NCI-H526 treated with DMSO at 0.1 percent for 48 hours (cell line): ENCODE measurements at regions not wholly inside any gene's neighbourhood (a gene's known extent, or its start where the extent isn't known, plus 50 kb on each side); places are given as distances from the start of the nearest gene placed in this dataset.
A peak's percentile ranks its signal among the peaks of the same experiment; 100 is the strongest.
"Not testable (repeated sequence)": the region's sequence is repeated elsewhere in the genome, so short reads cannot be mapped to it uniquely, and the experiment has no call there.

Source experiments
- DNase-seq: peaks from one replicate; lab custom pipeline; 2025; lab: John Stamatoyannopoulos, UW

GRCh38 chr6:99668036-99668705 is 61.5 kb downstream of the PRDM13 start:
- no peak for DNase-seq

DNA sequence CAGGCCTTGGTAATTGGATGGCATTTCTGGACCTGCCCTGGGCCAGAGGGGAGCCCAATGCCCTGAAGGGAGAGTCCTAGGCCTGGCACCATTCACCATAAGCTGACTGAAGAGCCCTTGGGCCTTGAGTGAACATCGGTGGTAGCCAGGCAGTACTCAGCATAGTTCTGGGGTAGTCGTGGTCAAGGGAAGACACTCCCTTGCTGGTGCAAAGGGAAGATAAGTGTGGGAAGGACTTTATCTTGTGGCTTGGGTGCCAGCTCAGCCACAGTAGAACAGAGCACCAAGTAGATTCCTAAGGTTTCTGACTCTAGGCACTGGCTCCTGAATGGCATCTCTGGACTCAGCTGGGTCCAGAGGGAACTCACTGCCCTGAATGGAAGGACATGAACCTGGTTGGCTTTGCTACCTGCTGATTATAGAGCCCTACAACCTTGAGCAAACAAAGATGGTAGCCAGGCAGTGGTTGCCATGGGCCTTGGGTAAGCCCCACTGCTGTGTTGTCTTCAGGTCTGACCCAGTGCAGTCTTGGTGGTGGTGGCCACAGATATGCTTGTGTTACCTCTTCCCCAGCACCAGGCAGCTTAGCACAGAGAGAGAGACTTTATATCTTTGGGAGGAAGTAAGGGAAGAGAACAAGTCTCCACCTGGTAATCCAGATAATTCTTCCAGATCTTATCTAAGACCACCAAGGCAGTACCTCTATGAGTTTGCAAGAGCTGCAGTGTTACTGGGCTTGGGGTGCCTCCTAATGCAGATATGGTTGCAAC is 83.5 kb downstream of the PRDM13 start:
- DNase-seq: no peak

DNA sequence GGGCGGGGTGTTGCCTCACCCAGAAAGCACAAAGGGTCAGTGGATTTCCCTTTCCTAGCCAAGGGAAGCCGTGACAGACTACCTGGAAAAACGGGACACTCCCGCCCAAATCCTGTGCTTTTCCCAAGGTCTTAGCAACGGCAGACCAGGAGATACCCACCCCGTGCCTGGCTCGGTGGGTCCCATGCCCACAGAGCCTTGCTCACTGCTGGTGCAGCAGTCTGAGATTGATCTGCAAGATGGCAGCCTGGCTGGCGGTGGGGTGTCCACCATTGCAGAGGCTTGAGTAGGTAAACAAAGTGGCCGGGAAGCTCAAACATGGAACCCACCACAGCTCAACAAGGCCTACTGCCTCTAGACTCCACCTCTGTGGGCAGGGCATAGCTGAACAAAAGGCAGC is 95.7 kb downstream of the PRDM13 start:
- DNase-seq: not testable (repeated sequence)

- no peak for DNase-seq
Observed at GRCh38 chr6:99709062-99709461, 102.4 kb downstream of the PRDM13 start.

- DNase-seq: no peak
Observed at GRCh38 chr6:99711302-99711701, 104.7 kb downstream of the PRDM13 start.

DNA sequence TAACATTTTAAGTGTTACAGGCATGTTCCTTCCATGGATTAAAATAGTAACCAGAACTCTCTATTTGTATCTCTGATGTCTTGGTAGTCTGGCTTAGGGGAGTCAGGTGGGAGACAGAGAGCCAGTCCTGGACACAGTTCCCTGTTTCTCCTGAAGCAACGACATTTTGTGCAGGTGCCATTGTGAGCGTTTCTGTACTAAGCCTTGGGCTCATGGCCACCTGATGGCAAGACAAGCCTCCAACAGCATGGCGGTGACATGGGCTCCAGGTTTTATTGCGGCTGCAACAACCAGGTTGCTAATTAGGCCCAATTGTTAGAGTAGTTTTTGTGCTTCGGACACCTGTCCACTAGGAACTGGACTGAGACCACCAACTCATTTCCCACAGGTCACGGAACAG is 105.3 kb downstream of the PRDM13 start:
- DNase-seq: no peak

DNA sequence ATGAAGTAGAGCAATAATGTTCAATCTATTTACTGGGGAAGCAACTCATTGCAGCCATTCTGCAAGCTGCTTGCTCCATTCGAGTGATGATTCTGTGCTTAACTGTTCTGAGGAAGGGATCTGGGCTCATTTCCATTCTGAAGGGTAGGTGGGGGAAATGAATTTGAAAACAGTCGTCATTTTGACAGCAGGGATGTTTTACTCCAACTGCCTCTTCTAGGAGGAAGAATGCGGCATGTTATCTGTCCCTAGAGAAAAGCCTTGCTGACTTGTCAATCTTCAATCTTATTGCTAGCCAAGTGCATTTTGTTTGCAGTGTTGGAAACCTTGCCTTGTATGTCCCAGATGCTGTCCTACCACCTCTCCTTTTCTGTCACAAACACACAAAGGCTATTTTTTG is 105.9 kb downstream of the PRDM13 start:
- no peak for DNase-seq

GRCh38 chr6:99722043-99722442 is 115.4 kb downstream of the PRDM13 start:
- DNase-seq: not testable (repeated sequence)

DNA sequence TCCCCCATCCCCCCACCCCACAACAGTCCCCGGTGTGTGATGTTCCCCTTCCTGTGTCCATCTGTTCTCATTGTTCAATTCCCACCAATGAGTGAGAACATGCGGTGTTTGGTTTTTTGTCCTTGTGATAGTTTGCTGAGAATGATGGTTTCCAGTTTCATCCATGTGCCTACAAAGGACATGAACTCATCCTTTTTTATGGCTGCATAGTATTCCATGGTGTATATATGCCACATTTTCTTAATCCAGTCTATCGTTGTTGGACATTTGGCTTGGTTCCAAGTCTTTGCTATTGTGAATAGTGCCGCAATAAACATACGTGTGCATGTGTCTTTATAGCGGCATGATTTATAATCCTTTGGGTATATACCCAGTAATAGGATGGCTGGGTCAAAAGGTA is 123.6 kb downstream of the PRDM13 start:
- not testable (repeated sequence) for DNase-seq

- no peak for DNase-seq
Observed at GRCh38 chr6:99736302-99736701, 129.7 kb downstream of the PRDM13 start.

- DNase-seq: no peak
Observed at GRCh38 chr6:99739526-99739925, 132.9 kb downstream of the PRDM13 start.

DNA sequence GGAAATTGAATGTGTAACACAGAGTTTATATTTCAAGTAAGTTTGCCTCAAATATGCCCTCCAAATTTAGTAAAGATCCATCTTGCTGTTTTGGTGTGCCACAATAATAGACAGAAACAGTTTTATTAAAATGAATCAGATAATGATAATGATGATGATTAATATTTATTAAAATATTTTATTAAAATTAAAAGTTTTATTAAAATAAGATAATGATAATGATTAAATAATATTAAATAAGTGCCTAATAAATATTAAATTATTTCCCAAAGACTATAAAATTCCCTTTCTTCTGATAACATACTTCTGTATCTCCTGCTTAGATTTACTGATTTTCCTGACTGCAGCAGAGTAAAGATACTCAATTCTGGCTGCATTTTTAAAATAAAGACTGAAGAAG is 134.5 kb downstream of the PRDM13 start:
- no peak for DNase-seq

DNA sequence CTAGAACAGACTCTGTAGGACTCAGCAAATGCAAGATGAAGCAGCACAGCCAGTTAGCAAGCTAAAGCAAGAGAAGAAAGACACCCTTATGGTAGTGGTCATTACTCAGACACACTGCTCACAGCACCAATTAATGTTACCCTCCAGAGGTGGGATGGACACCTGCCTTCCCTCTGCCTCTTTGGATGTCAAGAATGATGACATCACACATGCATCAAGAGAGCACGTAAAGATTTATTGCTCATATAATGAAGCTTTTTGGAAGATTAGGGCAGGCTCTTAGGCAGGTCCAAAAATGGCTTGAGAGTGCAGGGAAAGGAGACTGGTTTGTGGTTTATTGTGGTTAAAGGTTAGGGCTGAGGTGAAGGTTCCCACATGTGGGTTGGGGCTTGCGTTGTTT is 137.0 kb downstream of the PRDM13 start:
- DNase-seq: no peak

GRCh38 chr6:99745651-99746050 is 139.0 kb downstream of the PRDM13 start:
- DNase-seq: no peak

DNA sequence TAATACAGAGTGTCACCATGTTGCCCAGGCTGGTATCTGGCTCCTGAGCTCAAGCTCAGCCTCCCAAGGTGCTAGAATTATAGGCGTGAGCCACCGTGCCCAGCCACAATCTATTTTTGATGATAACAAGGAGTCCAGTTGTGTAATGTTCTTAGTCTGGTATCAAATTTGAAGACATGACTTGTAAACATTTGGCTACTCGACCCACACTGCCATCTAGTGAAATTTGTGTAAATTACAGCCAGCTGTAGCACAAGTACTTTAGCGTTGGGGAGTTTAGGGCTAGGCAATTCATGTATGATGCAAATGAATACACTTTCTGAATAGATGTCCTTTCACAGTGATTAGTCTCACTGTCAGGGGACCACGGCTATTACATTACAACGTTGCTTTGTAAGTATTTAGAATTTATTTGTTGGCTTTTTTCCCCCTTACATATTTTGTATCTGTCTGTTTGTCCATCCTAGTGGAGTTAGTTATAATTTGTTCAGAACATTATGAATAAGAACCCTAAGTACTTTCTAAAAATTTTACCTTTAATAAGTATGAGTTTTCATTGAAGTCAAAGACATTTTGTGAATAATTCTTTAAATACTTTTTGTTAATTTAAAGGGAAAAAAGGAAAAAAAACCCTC is 139.7 kb downstream of the PRDM13 start:
- peak; percentile 80 for DNase-seq

GRCh38 chr6:99761711-99762110 is 155.1 kb downstream of the PRDM13 start:
- DNase-seq: no peak

GRCh38 chr6:99768166-99768565 is 161.5 kb downstream of the PRDM13 start:
- no peak for DNase-seq

- DNase-seq: no peak
Observed at GRCh38 chr6:99779631-99780555, 173.3 kb downstream of the PRDM13 start.

DNA sequence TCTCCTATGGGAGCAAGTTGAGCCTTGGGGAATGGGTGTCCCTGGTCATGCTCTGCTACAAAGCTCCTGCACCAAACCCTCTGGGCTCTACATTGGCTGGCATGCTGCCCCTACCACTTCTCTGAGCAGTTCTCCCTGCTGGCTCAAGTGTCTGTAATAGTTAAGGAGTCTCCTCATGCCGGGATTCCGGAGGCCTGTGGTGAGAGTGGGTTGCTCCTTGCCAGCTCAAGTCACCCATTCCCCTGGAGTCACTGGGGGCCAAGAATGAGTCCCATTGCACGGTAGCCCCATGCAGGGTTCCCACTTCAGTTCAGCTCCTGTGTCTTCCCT is 173.9 kb downstream of the PRDM13 start:
- DNase-seq: no peak

- no peak for DNase-seq
Observed at GRCh38 chr6:99789767-99790166, 183.1 kb downstream of the PRDM13 start.

DNA sequence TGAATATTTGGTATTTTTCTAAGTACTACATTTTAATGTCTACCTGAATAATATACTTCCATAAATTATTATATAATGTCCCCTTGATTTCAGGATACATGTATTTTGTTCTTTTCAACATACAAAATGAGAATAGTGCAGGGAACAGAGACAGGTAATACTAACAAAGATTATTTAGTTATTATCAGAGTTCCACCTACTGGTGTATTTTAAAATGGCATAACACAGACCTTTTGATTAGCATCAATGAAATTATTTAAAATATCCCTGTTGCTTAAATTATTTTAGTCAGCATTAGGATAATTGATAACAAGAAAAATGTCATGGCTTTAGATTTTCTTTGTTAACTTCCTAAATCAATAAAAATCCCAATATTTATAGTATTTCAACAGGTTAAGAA is 184.0 kb downstream of the PRDM13 start:
- peak; percentile 23 for DNase-seq

DNA sequence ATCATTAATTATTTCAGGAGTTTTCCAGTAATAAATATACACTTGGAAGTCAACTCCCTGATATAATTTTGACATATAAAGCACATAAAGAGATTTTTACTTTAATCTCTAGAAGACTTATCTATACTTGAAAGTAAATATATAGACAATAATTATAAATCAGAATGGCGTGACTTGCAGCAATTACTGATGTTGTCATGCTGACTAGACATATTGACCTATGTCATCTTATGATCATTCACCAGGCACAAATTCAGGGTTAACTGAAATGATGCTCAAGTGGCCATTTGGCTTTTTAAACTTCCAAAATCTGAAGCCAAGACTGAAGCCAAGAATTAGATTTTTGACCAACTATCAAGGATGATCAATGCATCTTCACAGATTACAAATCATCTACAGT is 192.2 kb downstream of the MCHR2 start:
- DNase-seq: no peak
